M059J (cell line): ENCODE measurements at regions not wholly inside any gene's neighbourhood (a gene's known extent, or its start where the extent isn't known, plus 50 kb on each side); places are given as distances from the start of the nearest gene placed in this dataset.
"Not testable (repeated sequence)": the region's sequence is repeated elsewhere in the genome, so short reads cannot be mapped to it uniquely, and the experiment has no call there.

Experiments
- DNase-seq: peaks from one replicate; pipeline ENCODE4 v3.0.0-alpha.2; 2012; ENCODE audit warnings: low read depth

GRCh38 chr14:22491683-22492621, 97.1 kb downstream of the DAD1 start:
- no peak for DNase-seq

GRCh38 chr14:22491053-22491452, 98.0 kb downstream of the DAD1 start:
- DNase-seq = not testable (repeated sequence)

- no peak for DNase-seq
These were observed 98.8 kb downstream of the DAD1 start for GRCh38 chr14:22489957-22490950.

DNA sequence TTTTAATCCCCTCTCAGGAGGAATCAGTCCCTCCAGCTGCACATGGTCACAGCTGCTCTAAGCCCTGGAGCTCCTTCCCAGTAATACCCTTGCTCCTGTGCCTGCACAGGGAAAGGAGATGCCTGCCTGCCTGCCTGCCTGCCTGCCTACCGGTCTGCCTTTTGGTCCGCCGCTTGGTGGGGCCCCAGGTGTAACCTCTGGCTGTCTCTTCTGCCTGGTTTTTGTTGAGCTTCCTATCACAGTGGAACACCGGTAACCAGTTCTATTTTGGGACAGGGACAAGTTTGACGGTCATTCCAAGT, 99.8 kb downstream of the DAD1 start:
- DNase-seq = no peak

DNA sequence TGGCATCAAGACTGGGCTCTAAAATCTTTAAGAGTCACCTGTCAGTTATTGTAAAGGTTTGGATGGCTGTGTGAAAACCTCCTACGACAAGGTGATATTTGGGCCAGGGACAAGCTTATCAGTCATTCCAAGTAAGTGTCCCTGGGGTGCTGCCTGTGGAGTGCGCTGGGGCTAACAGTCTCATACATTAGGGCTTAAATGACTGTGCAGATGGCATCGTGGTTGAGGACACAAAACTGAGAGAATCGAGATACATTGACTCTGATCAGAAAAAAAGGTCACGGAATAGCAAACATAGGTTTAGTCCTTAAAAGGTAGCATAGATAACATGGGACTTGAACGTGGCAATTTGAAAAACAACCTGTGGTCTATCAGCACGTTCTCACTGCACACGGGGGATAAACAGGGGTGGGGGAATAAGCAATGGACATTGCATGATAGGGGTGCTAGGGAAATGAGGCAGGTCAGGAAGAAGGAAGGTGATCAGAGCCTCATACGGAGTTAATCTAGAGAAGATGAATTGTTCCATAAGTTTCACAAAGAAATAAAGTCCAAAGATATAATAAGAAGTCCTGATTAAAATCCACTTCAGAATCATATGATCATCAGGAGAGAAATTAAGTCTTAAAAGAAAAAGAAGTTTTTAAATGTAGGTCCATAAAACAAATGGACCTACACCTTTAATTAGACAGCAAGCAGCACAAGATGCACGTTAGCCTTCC, 100.3 kb downstream of the DAD1 start:
- DNase-seq = no peak

GRCh38 chr14:22487941-22488340, 101.1 kb downstream of the DAD1 start:
- no peak for DNase-seq

DNA sequence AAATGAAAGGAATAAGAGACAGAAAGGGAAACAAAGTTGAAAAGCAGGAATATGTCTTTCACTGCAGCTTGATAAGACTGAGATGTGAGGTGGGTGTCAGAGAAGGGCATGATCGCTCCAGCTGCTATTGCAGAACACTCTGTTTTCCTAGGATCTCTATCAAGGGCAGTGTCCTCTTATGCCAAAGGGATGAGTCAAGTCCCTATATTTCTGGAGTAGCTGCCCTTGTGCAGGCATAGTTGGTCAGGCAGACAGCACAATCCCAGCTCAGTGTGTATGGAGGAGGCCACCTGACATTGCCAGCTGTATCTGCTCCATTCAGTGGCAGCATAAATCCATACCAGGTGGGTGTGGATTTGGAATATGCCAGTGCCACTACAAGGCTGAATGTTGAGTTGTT, 101.6 kb downstream of the DAD1 start:
- DNase-seq = no peak

DNA sequence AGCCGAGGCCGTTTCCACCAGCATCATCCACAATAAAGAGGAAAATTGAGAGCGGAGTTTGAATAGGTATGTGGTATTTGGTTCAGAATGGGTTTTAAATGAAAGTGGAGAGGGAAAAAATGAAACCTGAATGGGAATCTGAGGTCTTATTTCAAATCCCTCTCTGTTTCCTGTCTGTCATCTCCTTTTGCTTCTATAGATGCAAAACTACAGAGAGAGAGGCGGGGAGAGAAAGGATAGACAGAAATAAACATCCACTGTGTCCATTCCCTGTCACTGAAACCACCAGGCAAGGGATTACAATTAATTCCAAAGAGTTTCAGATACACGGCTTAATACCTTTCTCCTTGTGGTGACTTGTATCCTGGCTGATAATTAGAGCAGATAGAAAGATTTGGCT, 102.3 kb downstream of the DAD1 start:
- no peak for DNase-seq

GRCh38 chr14:22485649-22486048, 103.4 kb downstream of the DAD1 start:
- no peak for DNase-seq

DNA sequence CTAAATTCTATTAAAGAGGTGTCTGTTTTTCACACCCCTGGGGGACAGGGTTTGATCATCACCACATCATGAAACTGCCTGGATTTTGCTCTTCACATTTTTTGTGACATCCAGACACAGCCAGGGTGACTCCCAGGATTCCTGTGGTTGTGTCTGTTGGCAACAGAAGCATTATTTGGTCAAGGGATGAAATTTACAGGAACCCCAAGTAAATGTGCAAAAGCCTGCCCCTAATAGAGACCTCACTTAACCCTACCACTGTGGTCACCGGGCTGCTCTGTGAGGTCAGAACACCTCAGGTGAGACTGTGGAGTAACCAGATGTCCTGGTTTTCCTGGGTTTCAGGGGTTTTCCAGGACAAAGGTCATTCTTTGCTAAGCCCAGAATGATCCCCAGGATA, 103.8 kb downstream of the DAD1 start:
- DNase-seq = peak; percentile 56

GRCh38 chr14:22484632-22485031, 104.4 kb downstream of the DAD1 start:
- no peak for DNase-seq

- no peak for DNase-seq
These were observed 105.0 kb downstream of the DAD1 start for GRCh38 chr14:22483863-22484593.

- DNase-seq = no peak
These were observed 106.1 kb downstream of the DAD1 start for GRCh38 chr14:22482782-22483553.

- DNase-seq = no peak
These were observed 106.8 kb downstream of the DAD1 start for GRCh38 chr14:22482085-22482694.

DNA sequence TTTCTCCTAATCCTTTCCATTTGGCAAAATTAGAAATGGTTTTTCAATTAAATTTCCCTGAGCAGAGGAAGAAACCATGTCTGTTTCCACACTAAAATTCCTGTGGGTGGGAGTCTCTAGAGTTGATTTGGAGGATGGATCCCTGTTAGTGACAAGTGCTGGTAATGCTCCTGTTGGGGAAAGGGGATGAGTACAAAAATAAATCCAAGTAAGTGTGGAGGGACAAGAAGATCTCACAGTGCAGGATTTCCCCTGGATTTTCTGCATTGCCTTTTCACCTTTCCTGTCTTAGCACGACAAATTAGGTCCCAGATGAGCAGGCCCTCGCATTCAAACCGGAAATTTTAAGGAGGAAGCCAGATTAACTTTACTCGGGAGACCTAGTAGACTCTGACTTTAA, 107.5 kb downstream of the DAD1 start:
- DNase-seq = no peak

- peak; percentile 18 for DNase-seq
These were observed 109.1 kb downstream of the DAD1 start for GRCh38 chr14:22479776-22480464.

GRCh38 chr14:22479132-22479531, 109.9 kb downstream of the DAD1 start:
- no peak for DNase-seq

DNA sequence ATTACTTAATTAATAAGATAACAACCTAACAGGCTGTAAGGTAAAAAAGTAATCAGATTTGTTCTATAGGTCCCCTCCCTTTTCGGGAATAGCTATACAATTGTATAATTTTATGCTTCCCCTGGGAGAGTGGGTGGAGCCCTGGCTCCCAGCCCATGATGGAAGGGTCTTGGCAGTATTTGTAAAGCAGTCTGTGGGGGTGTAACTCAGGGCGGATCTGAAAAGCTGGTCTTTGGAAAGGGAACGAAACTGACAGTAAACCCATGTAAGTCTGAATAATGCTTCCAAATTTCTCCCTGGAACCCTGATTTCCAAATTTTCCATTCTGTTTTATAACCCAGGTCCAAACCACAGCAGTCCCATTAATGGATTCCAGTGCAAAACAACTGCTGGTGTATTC, 110.4 kb downstream of the DAD1 start:
- DNase-seq = no peak

DNA sequence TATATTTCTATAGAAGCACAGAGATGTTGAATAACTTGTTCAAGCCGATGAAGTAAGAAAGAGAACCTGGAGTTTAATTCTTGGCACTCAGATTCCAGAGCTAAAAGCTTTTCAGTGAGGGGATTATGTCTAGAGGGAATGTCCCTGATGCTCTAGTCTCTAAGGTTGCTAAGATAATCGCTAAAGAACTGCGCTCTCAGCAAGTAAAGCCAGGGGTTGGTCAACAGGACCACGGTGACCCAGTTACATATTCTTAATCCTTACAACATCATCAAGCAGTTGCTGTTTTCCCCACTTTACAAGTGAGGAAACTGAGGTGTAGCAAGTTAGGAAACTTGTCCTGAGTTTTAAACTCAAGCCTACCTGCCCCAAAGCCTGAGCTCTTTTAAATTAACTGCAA, 110.8 kb downstream of the DAD1 start:
- DNase-seq = no peak
